ENCODE measurements at regions not wholly inside any gene's neighbourhood (a gene's known extent, or its start where the extent isn't known, plus 50 kb on each side); places are given as distances from the start of the nearest gene placed in this dataset.

- no peak for DNase-seq (ENCODE audit: low read depth)
Observed at GRCh38 chr10:61318429-61318828, 134.8 kb downstream of the TMEM26 start.

GRCh38 chr10:61317706-61318105 is 135.5 kb downstream of the TMEM26 start:
- no peak for DNase-seq (ENCODE audit: low read depth)

- DNase-seq (ENCODE audit: low read depth): no peak
Observed at GRCh38 chr10:61316676-61317265, 136.4 kb downstream of the TMEM26 start.

- DNase-seq (ENCODE audit: low read depth): no peak
Observed at GRCh38 chr10:61314273-61314672, 138.9 kb downstream of the TMEM26 start.

- no peak for DNase-seq (ENCODE audit: low read depth)
Observed at GRCh38 chr10:61313460-61313859, 139.7 kb downstream of the TMEM26 start.

- no peak for DNase-seq (ENCODE audit: low read depth)
Observed at GRCh38 chr10:61304746-61305145, 148.4 kb downstream of the TMEM26 start.

- no peak for DNase-seq (ENCODE audit: low read depth)
Observed at GRCh38 chr10:61302124-61302523, 151.1 kb downstream of the TMEM26 start.

- DNase-seq (ENCODE audit: low read depth): no peak
Observed at GRCh38 chr10:61301575-61301974, 151.6 kb downstream of the TMEM26 start.

GRCh38 chr10:61299841-61300240 is 153.3 kb downstream of the TMEM26 start:
- DNase-seq (ENCODE audit: low read depth): no peak

GRCh38 chr10:61299156-61299555 is 154.0 kb downstream of the TMEM26 start:
- no peak for DNase-seq (ENCODE audit: low read depth)

GRCh38 chr10:61298194-61298593 is 155.0 kb downstream of the TMEM26 start:
- no peak for DNase-seq (ENCODE audit: low read depth)

- DNase-seq (ENCODE audit: low read depth): no peak
Observed at GRCh38 chr10:61296161-61296560, 157.0 kb downstream of the TMEM26 start.

- DNase-seq (ENCODE audit: low read depth): no peak
Observed at GRCh38 chr10:61294131-61294530, 159.1 kb downstream of the TMEM26 start.

GRCh38 chr10:61289813-61290212 is 163.4 kb downstream of the TMEM26 start:
- DNase-seq (ENCODE audit: low read depth): no peak

- no peak for DNase-seq (ENCODE audit: low read depth)
Observed at GRCh38 chr10:61286686-61287085, 166.5 kb downstream of the TMEM26 start.

GRCh38 chr10:61285749-61286148 is 167.4 kb downstream of the TMEM26 start:
- no peak for DNase-seq (ENCODE audit: low read depth)

GRCh38 chr10:61284222-61284890 is 168.8 kb downstream of the TMEM26 start:
- no peak for DNase-seq (ENCODE audit: low read depth)

- DNase-seq (ENCODE audit: low read depth): no peak
Observed at GRCh38 chr10:61283481-61284221, 169.5 kb downstream of the TMEM26 start.

- DNase-seq (ENCODE audit: low read depth): no peak
Observed at GRCh38 chr10:61283066-61283465, 170.1 kb downstream of the TMEM26 start.

GRCh38 chr10:61280303-61280702 is 172.9 kb downstream of the TMEM26 start:
- DNase-seq (ENCODE audit: low read depth): no peak

- no peak for DNase-seq (ENCODE audit: low read depth)
Observed at GRCh38 chr10:61279400-61279799, 173.8 kb downstream of the TMEM26 start.

- no peak for DNase-seq (ENCODE audit: low read depth)
Observed at GRCh38 chr10:61278556-61278955, 174.6 kb downstream of the TMEM26 start.

GRCh38 chr10:61272781-61273180 is 180.4 kb downstream of the TMEM26 start:
- no peak for DNase-seq (ENCODE audit: low read depth)

Data from GM04503 (cell line).